Fibroblast of skin of right biceps (primary cell): ENCODE measurements at regions not wholly inside any gene's neighbourhood (a gene's known extent, or its start where the extent isn't known, plus 50 kb on each side); places are given as distances from the start of the nearest gene placed in this dataset.
A peak's percentile ranks its signal among the peaks of the same experiment; 100 is the strongest.

Experiments used
- DNase-seq: peaks from one replicate; pipeline ENCODE4 v3.0.0-alpha.2; 2013

GRCh38 chr3:168272343-168272985, 176.7 kb upstream of the GOLIM4 start:
- no peak for DNase-seq

- DNase-seq, result no peak
Observed at GRCh38 chr3:168271932-168272331, 176.2 kb upstream of the GOLIM4 start.

GRCh38 chr3:168269001-168269400, 173.3 kb upstream of the GOLIM4 start:
- no peak for DNase-seq

- no peak for DNase-seq
Observed at GRCh38 chr3:168267179-168267578, 171.5 kb upstream of the GOLIM4 start.

GRCh38 chr3:168266335-168266734, 170.6 kb upstream of the GOLIM4 start:
- DNase-seq, result no peak

- DNase-seq, result no peak
Observed at GRCh38 chr3:168262887-168263286, 167.2 kb upstream of the GOLIM4 start.

GRCh38 chr3:168260859-168261258, 165.1 kb upstream of the GOLIM4 start:
- no peak for DNase-seq

GRCh38 chr3:168251371-168251770, 155.6 kb upstream of the GOLIM4 start:
- no peak for DNase-seq

- DNase-seq, result no peak
Observed at GRCh38 chr3:168250415-168250861, 154.7 kb upstream of the GOLIM4 start.

- DNase-seq, result peak; percentile 64
Observed at GRCh38 chr3:168249550-168250414, 154.1 kb upstream of the GOLIM4 start.

- peak; percentile 2 for DNase-seq
Observed at GRCh38 chr3:168249205-168249549, 153.5 kb upstream of the GOLIM4 start.

GRCh38 chr3:168248383-168249204, 152.9 kb upstream of the GOLIM4 start:
- DNase-seq, result peak; percentile 13

- no peak for DNase-seq
Observed at GRCh38 chr3:168241156-168241555, 145.4 kb upstream of the GOLIM4 start.

- no peak for DNase-seq
Observed at GRCh38 chr3:168239287-168239686, 143.6 kb upstream of the GOLIM4 start.

GRCh38 chr3:168233001-168233400, 137.3 kb upstream of the GOLIM4 start:
- DNase-seq, result no peak

GRCh38 chr3:168223085-168223484, 127.4 kb upstream of the GOLIM4 start:
- no peak for DNase-seq

GRCh38 chr3:168220556-168220955, 124.8 kb upstream of the GOLIM4 start:
- peak; percentile 3 for DNase-seq

- DNase-seq, result no peak
Observed at GRCh38 chr3:168219530-168219929, 123.8 kb upstream of the GOLIM4 start.

GRCh38 chr3:168218600-168218999, 122.9 kb upstream of the GOLIM4 start:
- DNase-seq, result no peak

- DNase-seq, result no peak
Observed at GRCh38 chr3:168216851-168217250, 121.1 kb upstream of the GOLIM4 start.

- no peak for DNase-seq
Observed at GRCh38 chr3:168213920-168214319, 118.2 kb upstream of the GOLIM4 start.

GRCh38 chr3:168212664-168213285, 117.1 kb upstream of the GOLIM4 start:
- no peak for DNase-seq

- no peak for DNase-seq
Observed at GRCh38 chr3:168205451-168205850, 109.7 kb upstream of the GOLIM4 start.
